Cardiac fibroblast (primary cell): ENCODE measurements at regions not wholly inside any gene's neighbourhood (a gene's known extent, or its start where the extent isn't known, plus 50 kb on each side); places are given as distances from the start of the nearest gene placed in this dataset.

Experiments
- DNase-seq, 2 donors: peaks; one replicate each; pipeline versions ENCODE4 v3.0.0 to v3.0.0-alpha.2; 2010; ENCODE audit warnings: low read depth in 2 of 2
- H3K4me3 ChIP-seq, 2 donors: replicated peaks in 1 of 2; 1 replicate in 1 of 2; 2 replicates in 1 of 2; pipeline ENCODE4 v1.5.1; 2011; ENCODE audit warnings: low read depth in 2 of 2, low read length in 2 of 2, mild to moderate bottlenecking in 2 of 2, moderate library complexity in 1 of 2
- TF ChIP-seq, protein P1 (sequence below): IDR thresholded peaks from one replicate; pipeline ENCODE4 v1.5.1; 2011; ENCODE audit warnings: low read depth, mild to moderate bottlenecking, low read length, inconsistent platforms

DNA sequence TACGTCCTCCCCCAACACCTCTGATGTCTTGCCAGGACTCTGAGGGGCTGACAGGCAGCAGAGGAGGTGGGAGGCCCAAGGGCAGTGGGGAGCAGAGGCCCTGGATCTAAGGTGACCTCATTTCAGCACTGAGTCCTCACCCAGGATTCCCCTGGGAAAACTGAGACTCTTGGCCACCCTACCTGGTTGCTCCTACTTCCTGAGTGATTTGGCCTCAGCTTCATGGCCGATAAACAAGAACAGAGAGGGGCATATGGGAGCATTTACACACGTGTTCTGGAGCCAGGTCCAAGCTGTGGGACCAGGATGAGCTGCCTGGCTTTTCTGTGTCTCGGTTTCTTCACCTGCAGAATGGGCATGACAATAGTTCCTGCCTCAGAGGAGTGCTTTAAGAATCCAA lies 133.8 kb downstream of the ANKRD60 start:
- DNase-seq, result no peak
- TF ChIP-seq, protein P1, sequence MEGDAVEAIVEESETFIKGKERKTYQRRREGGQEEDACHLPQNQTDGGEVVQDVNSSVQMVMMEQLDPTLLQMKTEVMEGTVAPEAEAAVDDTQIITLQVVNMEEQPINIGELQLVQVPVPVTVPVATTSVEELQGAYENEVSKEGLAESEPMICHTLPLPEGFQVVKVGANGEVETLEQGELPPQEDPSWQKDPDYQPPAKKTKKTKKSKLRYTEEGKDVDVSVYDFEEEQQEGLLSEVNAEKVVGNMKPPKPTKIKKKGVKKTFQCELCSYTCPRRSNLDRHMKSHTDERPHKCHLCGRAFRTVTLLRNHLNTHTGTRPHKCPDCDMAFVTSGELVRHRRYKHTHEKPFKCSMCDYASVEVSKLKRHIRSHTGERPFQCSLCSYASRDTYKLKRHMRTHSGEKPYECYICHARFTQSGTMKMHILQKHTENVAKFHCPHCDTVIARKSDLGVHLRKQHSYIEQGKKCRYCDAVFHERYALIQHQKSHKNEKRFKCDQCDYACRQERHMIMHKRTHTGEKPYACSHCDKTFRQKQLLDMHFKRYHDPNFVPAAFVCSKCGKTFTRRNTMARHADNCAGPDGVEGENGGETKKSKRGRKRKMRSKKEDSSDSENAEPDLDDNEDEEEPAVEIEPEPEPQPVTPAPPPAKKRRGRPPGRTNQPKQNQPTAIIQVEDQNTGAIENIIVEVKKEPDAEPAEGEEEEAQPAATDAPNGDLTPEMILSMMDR, result no peak
- no peak overlapping the region for H3K4me3 ChIP-seq

DNA sequence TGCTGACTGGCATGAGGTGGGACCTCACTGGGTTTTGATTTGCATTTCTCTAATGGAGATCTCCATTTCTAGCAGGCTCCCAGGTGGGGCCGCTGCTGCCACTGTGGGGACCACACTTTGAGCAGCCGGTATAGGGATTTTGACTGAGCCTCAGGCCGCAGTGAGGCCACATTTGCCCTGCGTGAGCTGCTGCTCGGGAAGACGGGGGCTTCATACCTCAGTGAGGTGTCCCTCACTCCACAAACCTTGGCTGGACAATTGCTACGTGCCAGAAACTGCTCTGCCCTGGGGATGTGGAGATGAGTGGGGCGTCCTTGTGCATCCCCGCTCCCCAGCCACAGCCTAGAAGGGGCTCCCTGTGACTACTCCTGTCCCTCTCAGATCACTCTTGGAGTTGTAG lies 134.3 kb downstream of the ANKRD60 start:
- no peak for DNase-seq
- H3K4me3 ChIP-seq, result no peak overlapping the region
- TF ChIP-seq, protein P1, result no peak

DNA sequence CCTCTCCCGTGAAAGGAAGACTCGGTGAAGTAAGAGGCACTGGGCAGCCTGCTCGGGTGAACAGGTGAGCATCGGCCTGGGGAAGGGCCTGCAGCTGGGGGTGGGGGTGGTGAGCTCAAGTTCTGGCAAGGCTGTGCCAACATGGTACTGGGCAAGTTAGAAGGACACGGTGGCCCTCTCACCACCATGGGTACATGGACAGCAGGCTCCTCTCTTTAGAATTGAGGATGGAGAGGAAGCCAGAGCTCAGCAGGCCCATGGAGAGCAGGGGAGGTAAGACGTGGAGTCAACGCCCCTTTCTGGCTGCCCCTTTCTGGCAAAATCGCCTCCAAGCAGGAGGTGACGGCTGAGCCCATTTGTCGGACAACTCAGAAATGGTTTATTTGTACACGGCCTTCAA lies 135.6 kb downstream of the ANKRD60 start:
- TF ChIP-seq, protein P1, result no peak
- DNase-seq, result no peak
- no peak overlapping the region for H3K4me3 ChIP-seq

DNA sequence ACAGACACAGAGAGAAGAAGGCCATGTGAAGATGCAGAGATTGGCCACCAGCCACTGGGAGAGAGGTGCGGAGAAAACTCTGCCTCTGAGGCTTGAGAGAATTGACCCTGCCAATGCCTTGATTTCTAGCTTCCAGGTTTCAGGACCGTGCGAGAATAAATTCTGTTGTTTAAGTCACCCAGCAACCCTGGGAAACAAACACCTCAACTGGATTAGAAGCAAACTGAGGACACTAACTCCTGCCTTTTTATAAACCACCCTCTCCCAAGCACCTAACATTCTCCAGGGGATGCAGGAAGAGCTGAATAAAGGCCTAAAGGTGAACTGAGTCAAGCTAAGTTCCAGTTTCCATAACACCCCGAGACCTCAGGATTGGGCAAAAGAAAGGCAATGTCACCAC lies 136.1 kb downstream of the ANKRD60 start:
- no peak overlapping the region for H3K4me3 ChIP-seq
- TF ChIP-seq, protein P1, result no peak
- DNase-seq, result no peak

DNA sequence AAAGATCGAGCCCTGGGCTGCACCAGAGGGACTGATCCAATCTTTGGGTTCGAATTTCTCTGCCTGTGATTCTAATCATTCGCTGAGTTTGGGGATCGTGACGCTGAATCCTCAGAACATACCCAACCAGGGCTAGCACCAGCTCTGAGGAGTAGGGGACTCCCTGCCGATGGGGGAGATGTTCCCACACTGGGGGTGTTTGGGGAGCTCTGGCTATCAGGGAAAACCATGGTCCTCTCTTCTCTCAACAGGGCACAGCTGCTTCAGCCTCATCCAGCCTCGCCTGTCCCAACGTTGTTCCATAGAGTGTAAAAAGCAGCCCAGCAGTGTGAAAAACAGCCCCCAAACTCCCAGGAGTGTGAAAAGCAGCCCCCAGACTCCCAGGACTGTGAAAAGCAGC lies 136.6 kb downstream of the ANKRD60 start:
- no peak for DNase-seq
- no peak overlapping the region for H3K4me3 ChIP-seq
- TF ChIP-seq, protein P1, result no peak

DNA sequence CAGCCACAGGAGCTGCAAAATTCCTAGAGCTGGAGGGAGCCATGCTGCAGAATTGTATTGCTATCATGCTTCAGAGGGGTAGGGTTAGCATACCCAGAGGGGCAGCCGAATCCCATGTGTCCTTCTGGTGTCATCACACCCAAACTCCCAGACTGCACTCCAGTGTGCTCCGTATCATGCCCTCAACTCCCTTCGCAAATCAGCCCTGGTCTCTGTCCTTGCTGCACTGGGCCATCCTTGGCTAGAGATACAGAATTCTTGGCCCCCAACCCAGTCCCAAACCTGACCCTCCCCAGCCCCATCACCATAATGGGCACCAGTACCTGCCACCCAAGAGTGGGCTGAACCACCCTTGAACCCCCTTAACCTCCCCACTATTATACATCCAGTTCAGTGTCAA lies 138.3 kb downstream of the ANKRD60 start:
- DNase-seq, result no peak
- H3K4me3 ChIP-seq, result no peak overlapping the region
- TF ChIP-seq, protein P1, result no peak

DNA sequence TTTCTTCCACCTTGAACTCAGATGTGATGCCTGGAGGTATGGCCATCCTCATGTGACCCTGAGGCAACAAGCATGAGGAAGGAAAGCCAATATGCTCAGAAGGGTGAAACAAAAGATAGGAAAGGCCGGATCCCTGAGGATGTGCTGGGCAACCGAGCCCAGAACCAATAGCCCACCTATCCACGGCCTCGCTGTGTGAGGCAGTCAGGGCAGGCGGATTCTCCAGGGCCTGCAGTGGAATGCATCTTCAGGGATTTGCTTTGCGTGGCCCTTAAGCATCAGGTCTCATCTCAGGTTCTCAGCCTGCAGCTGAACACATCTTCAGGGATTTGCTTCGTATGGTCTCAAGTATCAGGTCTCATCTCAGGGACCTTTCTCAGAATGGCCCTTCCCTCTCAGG lies 139.8 kb downstream of the ANKRD60 start:
- no peak overlapping the region for H3K4me3 ChIP-seq
- DNase-seq, result no peak
- TF ChIP-seq, protein P1, result no peak
